HL-60 (cell line): ENCODE measurements at regions not wholly inside any gene's neighbourhood (a gene's known extent, or its start where the extent isn't known, plus 50 kb on each side); places are given as distances from the start of the nearest gene placed in this dataset.

Source experiments
- DNase-seq, 2 experiments: peaks; one replicate each; pipeline ENCODE4 v3.0.0-alpha.2; 2010 to 2020; ENCODE audit warnings: low read depth in 1 of 2, low spot score in 1 of 2
- H3K27ac ChIP-seq: fragments of 250-450 bp; sonication (Bioruptor Pico); replicated peaks from 2 replicates; pipeline ENCODE4 v1.5.1; 2020; ENCODE audit warnings: mild to moderate bottlenecking, moderate library complexity
- H3K27me3 ChIP-seq: fragments of 250-450 bp; sonication (Bioruptor Pico); 2 replicates; pipeline ENCODE4 v1.5.1; 2021; ENCODE audit warnings: mild to moderate bottlenecking, moderate library complexity; ENCODE audit not compliant: insufficient read depth, poor library complexity, severe bottlenecking
- H3K4me3 ChIP-seq: replicated peaks from 2 replicates; pipeline ENCODE4 v1.5.1; 2011; ENCODE audit warnings: mild to moderate bottlenecking, control low read depth, low read length; ENCODE audit not compliant: insufficient read depth
- GABPA ChIP-seq: IDR thresholded peaks from 2 replicates; pipeline ENCODE4 v1.6.1; 2012; ENCODE audit warnings: low read depth
- POLR2AphosphoS5 ChIP-seq: IDR thresholded peaks from 2 replicates; pipeline ENCODE4 v1.6.1; 2012; ENCODE audit warnings: low read depth
- SPI1 ChIP-seq: IDR thresholded peaks from 2 replicates; pipeline ENCODE4 v1.6.1; 2012; ENCODE audit warnings: low read depth, mild to moderate bottlenecking, borderline replicate concordance
- TF ChIP-seq, protein P1 (sequence below): IDR thresholded peaks from one replicate; pipeline ENCODE4 v1.5.1; 2011; ENCODE audit warnings: low read length, control low read depth, inconsistent platforms; ENCODE audit not compliant: insufficient read depth
- TF ChIP-seq, protein P2 (sequence below): IDR thresholded peaks from 2 replicates; pipeline ENCODE4 v1.6.1; 2012; ENCODE audit warnings: low read depth; ENCODE audit not compliant: insufficient replicate concordance

DNA sequence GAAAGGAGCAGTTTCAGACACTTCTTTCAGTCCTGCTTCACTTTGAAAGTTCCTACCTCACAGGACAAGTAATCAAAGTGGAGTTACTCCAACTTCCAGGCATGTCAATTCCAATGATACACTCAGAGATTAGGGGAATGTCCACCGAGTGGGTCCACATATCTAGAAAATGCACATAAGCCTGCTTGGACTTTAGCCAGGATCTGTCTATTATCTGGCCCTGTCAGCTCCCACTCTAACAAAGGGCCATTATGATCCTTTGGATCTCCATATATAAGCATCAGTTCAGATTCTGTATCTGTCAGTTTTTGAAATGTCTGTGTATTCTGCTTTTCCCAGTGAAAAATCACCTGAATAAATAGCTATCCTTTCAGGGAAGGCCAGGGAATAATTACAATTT lies 112.9 kb upstream of the ATXN7L3B start:
- no peak for TF ChIP-seq GABPA
- Histone ChIP-seq H3K27ac (no peak overlapping the region), H3K27me3 (no peaks in the 10 kb centered on the region), H3K4me3 (no peak overlapping the region)
- DNase-seq = no peak

DNA sequence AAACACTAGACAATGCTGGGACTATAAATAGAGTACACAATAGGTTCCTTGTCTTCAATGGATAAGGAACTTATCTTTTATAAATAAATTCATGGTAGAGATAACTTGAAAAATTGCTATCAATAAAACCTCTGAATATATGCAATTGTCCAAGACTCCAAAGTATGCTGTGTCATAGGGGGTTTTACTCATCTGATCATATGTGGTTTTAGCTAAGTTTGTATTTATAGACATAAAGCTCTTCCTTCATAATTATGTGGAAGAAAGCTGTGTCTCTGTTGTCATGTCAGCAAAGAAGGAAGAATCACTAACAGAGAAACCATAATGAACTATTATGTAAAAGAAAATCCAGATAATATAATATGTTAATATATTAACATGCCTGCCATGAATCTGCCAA lies 111.5 kb upstream of the ATXN7L3B start:
- DNase-seq = no peak
- TF ChIP-seq POLR2AphosphoS5 = no peak
- TF ChIP-seq SPI1 = no peak
- TF ChIP-seq, protein P1, sequence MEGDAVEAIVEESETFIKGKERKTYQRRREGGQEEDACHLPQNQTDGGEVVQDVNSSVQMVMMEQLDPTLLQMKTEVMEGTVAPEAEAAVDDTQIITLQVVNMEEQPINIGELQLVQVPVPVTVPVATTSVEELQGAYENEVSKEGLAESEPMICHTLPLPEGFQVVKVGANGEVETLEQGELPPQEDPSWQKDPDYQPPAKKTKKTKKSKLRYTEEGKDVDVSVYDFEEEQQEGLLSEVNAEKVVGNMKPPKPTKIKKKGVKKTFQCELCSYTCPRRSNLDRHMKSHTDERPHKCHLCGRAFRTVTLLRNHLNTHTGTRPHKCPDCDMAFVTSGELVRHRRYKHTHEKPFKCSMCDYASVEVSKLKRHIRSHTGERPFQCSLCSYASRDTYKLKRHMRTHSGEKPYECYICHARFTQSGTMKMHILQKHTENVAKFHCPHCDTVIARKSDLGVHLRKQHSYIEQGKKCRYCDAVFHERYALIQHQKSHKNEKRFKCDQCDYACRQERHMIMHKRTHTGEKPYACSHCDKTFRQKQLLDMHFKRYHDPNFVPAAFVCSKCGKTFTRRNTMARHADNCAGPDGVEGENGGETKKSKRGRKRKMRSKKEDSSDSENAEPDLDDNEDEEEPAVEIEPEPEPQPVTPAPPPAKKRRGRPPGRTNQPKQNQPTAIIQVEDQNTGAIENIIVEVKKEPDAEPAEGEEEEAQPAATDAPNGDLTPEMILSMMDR = no peak
- TF ChIP-seq, protein P2, sequence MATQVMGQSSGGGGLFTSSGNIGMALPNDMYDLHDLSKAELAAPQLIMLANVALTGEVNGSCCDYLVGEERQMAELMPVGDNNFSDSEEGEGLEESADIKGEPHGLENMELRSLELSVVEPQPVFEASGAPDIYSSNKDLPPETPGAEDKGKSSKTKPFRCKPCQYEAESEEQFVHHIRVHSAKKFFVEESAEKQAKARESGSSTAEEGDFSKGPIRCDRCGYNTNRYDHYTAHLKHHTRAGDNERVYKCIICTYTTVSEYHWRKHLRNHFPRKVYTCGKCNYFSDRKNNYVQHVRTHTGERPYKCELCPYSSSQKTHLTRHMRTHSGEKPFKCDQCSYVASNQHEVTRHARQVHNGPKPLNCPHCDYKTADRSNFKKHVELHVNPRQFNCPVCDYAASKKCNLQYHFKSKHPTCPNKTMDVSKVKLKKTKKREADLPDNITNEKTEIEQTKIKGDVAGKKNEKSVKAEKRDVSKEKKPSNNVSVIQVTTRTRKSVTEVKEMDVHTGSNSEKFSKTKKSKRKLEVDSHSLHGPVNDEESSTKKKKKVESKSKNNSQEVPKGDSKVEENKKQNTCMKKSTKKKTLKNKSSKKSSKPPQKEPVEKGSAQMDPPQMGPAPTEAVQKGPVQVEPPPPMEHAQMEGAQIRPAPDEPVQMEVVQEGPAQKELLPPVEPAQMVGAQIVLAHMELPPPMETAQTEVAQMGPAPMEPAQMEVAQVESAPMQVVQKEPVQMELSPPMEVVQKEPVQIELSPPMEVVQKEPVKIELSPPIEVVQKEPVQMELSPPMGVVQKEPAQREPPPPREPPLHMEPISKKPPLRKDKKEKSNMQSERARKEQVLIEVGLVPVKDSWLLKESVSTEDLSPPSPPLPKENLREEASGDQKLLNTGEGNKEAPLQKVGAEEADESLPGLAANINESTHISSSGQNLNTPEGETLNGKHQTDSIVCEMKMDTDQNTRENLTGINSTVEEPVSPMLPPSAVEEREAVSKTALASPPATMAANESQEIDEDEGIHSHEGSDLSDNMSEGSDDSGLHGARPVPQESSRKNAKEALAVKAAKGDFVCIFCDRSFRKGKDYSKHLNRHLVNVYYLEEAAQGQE = no peak
- no peak for TF ChIP-seq GABPA
- no peak overlapping the region for H3K27ac ChIP-seq
- H3K4me3 ChIP-seq = no peak overlapping the region
- H3K27me3 ChIP-seq = no peaks in the 10 kb centered on the region

DNA sequence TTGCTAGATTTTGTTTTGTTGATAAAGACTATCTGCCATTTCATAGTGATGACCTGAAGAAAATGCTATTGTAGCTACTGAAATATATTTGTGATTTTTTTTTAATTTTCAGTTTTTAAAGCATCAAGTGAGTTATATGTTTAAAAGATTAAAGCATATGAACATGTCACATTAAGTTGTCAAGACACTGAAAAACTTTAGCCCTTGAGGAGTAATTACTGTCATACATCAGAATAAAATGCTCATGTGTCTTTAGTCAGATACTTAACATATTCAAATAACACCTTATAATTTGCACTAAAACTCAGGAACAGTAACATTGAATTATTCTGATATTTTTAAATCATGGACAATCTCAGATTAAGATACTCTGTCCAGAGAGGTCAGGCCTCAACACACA lies 108.1 kb upstream of the ATXN7L3B start:
- H3K27me3 ChIP-seq = no peaks in the 10 kb centered on the region
- TF ChIP-seq SPI1 (no peak), GABPA (no peak), POLR2AphosphoS5 (no peak)
- TF ChIP-seq, protein P1 = no peak
- TF ChIP-seq, protein P2 = no peak
- no peak overlapping the region for H3K27ac ChIP-seq
- H3K4me3 ChIP-seq = no peak overlapping the region
- no peak for DNase-seq

DNA sequence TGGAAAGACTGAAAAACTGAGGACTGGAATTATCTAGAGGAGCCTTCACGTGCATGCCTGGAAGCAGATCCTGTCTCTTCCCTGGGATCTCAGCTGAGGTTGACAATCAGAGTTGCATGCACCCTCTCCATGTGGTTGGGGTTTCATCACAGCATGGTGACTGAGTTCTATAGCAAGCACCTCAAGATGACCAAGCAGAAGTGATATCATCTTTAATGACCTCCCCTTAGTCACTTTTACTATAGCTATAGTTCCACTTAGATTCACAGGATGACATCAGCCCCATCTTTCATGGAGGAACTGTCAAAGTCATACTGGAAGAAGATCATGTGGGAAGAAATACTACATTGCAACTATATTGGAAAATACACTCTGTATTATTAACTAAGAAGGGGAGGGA lies 105.8 kb upstream of the ATXN7L3B start:
- no peak overlapping the region for H3K27ac ChIP-seq
- no peak overlapping the region for H3K4me3 ChIP-seq
- no peaks in the 10 kb centered on the region for H3K27me3 ChIP-seq
- TF ChIP-seq POLR2AphosphoS5 (no peak), SPI1 (no peak), GABPA (no peak)
- TF ChIP-seq, protein P2 = no peak
- TF ChIP-seq, protein P1 = no peak
- no peak for DNase-seq
